IPS-18a (cell line): ENCODE measurements at regions not wholly inside any gene's neighbourhood (a gene's known extent, or its start where the extent isn't known, plus 50 kb on each side); places are given as distances from the start of the nearest gene placed in this dataset.

Experiments used
- H3K27ac ChIP-seq: one replicate; pipeline ENCODE4 v1.5.1; 2013; ENCODE audit warnings: low read length
- H3K27me3 ChIP-seq: one replicate; pipeline ENCODE4 v1.6.1; 2013; ENCODE audit warnings: mild to moderate bottlenecking, low read length; ENCODE audit not compliant: control insufficient read depth, insufficient read depth
- H3K36me3 ChIP-seq: one replicate; pipeline ENCODE4 v1.6.1; 2013; ENCODE audit warnings: low read depth, low read length; ENCODE audit not compliant: control insufficient read depth
- H3K4me1 ChIP-seq: one replicate; pipeline ENCODE4 v1.6.1; 2013; ENCODE audit warnings: low read depth, low read length; ENCODE audit not compliant: control insufficient read depth
- H3K4me3 ChIP-seq: one replicate; pipeline ENCODE4 v1.5.1; 2013; ENCODE audit warnings: low read length
- H3K9ac ChIP-seq: one replicate; pipeline ENCODE4 v1.6.1; 2013; ENCODE audit warnings: mild to moderate bottlenecking, low read length, moderate library complexity
- H3K9me3 ChIP-seq: one replicate; pipeline ENCODE4 v1.6.1; 2013; ENCODE audit warnings: low read depth, low read length; ENCODE audit not compliant: control insufficient read depth

DNA sequence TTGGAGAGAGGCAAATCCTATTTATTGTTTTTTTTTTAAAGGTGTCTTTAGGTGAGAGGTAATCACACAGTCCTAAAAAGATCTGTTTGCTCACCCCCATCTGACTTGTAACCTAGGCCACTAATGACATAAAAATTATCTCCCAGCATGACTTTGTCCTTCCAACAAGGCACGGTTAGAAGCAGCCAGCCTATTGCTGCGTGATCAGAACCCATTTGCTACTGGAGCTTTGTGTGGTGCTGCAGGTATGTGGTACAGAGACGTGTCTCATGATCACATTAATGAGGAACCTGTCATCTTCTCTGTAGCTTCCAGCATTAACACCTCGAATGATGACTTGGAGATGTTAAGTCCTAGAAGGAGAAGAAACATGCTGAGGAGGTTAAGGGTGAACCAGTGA is 555.8 kb upstream of the TLE4 start:
- H3K27ac ChIP-seq: no peak overlapping the region
- no peaks in the 10 kb centered on the region for H3K27me3 ChIP-seq
- H3K4me1 ChIP-seq: peaks cover 6% of the 10 kb centered on the region
- no peak overlapping the region for H3K9ac ChIP-seq
- H3K36me3 ChIP-seq: no peaks in the 10 kb centered on the region
- H3K9me3 ChIP-seq: no peaks in the 10 kb centered on the region
- no peak overlapping the region for H3K4me3 ChIP-seq

DNA sequence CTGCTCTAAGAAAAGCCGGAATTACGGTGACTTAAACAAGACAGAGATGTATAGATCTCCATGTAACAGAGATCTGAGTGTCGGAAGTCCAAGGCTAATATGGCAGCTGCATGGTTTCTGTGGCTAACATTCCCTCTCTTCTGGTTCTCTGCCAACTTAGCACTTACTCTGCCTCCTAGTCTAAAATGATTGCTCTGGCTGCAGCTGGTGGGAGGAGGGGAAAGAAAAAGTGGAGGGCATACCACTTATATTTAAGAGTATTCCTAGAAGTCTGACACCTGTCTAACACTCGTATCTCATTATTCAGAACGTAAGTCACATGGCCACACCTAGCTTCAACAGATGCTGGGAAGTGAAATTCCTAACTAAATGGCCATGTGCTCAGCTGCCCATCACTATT is 551.5 kb upstream of the TLE4 start:
- no peak overlapping the region for H3K9ac ChIP-seq
- H3K27ac ChIP-seq: no peak overlapping the region
- no peaks in the 10 kb centered on the region for H3K9me3 ChIP-seq

DNA sequence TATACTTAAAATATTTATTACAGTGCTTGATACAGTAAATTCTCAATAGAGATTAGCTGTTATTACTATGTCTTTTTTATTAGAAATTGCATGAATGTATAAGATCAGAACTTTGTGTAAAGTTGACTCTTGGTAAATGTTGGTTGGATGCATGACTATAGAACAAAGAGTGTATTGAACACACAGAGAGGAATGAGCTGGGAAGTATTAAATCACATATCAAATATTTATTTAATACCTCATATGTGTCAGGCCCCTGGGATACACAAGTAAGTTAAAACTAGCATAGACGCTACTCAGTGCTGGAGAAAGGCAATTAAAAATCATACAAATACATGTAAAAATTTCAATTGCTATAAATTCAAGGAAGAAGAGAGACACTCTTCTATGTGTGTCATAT is 550.7 kb upstream of the TLE4 start:
- no peaks in the 10 kb centered on the region for H3K27me3 ChIP-seq
- H3K9ac ChIP-seq: no peak overlapping the region
- H3K36me3 ChIP-seq: no peaks in the 10 kb centered on the region
- H3K9me3 ChIP-seq: no peaks in the 10 kb centered on the region
- no peak overlapping the region for H3K4me3 ChIP-seq
- peaks cover 5% of the 10 kb centered on the region for H3K4me1 ChIP-seq
- H3K27ac ChIP-seq: no peak overlapping the region

More for the DNA sequence above, 551.5 kb upstream of the TLE4 start:
- H3K36me3 ChIP-seq: no peaks in the 10 kb centered on the region
- no peak overlapping the region for H3K4me3 ChIP-seq
- H3K4me1 ChIP-seq: peaks cover 5% of the 10 kb centered on the region
- H3K27me3 ChIP-seq: no peaks in the 10 kb centered on the region

DNA sequence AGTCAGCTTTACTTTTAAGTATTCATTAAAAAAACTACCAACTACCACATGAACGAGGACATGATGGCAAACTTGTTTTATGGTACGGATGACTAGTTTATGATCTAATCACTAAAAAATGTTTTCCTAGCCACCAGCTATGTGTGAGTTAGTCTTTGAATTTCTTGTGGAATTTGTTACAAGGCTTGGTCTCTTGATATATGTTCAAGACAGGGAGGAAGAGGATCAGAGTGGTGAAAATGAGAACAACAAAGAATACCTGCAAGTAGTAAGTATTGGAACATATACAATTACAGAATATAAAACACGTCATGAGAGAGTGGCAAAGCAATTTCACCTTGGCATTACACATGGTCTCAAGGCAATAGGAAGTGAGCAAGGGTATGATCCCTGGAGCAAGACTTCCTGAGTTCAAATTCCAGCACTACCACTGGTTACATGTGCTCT is 548.6 kb upstream of the TLE4 start:
- H3K9ac ChIP-seq: no peak overlapping the region
- peaks cover 5% of the 10 kb centered on the region for H3K4me1 ChIP-seq

DNA sequence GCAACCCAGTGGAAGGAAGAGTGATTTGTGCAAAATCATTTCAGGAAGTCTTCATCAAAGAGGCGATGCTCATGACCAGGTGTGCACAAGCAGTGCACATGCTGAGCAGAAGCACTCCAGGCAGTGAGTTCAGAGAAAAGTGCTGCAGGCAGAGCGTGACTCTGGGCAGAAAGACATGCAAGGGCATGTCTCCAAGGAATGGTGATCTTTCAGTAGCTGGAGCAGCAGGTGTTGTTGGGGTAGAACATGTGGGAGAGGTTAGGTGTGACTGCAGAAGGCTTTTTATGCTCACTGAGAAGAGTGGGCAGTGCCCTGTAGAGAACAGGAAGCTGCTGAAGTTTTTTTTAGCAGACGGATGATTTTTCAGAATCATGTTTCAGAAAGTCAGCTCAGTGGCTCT is 545.4 kb upstream of the TLE4 start:
- H3K27ac ChIP-seq: no peak overlapping the region
- peaks cover 5% of the 10 kb centered on the region for H3K4me1 ChIP-seq
- H3K9me3 ChIP-seq: no peaks in the 10 kb centered on the region
- no peak overlapping the region for H3K4me3 ChIP-seq
- no peak overlapping the region for H3K9ac ChIP-seq
- H3K36me3 ChIP-seq: no peaks in the 10 kb centered on the region
- no peaks in the 10 kb centered on the region for H3K27me3 ChIP-seq

More for the DNA sequence above, 548.6 kb upstream of the TLE4 start:
- no peak overlapping the region for H3K27ac ChIP-seq
- no peak overlapping the region for H3K4me3 ChIP-seq
- H3K27me3 ChIP-seq: no peaks in the 10 kb centered on the region
- no peaks in the 10 kb centered on the region for H3K9me3 ChIP-seq
- no peaks in the 10 kb centered on the region for H3K36me3 ChIP-seq

DNA sequence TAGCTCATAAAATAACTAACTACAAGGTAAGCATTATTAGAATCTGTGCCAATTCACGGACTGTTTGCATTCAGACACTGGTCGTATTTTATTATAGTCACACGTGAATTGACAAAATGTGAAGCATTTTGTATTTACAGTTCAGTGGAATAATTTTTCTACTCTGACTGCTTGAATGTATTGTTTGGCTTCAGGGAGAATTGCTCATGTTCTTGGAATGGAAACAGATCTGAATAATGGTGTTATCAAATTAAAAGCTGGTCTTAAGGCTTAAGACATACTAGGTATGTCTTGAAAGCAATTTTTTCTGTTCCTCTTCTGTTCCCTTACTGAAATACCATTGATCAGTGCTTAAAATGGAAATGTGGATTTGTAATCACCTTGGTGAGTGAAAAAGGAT is 543.7 kb upstream of the TLE4 start:
- H3K36me3 ChIP-seq: no peaks in the 10 kb centered on the region
- H3K9me3 ChIP-seq: no peaks in the 10 kb centered on the region
- no peak overlapping the region for H3K27ac ChIP-seq
- H3K4me3 ChIP-seq: no peak overlapping the region
- H3K4me1 ChIP-seq: peaks cover 5% of the 10 kb centered on the region
- H3K27me3 ChIP-seq: no peaks in the 10 kb centered on the region
- no peak overlapping the region for H3K9ac ChIP-seq

DNA sequence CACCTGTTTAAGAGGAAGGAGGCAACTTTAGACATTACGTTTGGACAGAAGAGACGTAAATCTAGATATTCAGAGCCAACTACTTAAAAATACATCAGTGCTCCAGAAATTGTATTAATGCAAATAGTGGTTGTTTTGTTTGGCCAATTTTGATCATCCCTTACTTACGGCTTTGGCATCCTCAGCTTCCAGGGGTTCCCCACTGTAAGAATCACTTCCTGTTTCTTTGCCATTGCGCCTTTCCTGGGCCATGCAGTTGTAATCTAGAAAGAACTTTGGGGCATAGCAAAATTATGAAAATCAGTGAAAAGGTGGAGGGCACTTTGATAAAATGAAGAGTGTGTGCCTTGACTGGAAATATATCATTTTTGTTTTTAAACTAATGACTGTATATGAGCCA is 537.2 kb upstream of the TLE4 start:
- no peaks in the 10 kb centered on the region for H3K36me3 ChIP-seq
- no peak overlapping the region for H3K27ac ChIP-seq
- no peaks in the 10 kb centered on the region for H3K4me1 ChIP-seq
- no peaks in the 10 kb centered on the region for H3K9me3 ChIP-seq
- no peaks in the 10 kb centered on the region for H3K27me3 ChIP-seq
- H3K4me3 ChIP-seq: no peak overlapping the region
- no peak overlapping the region for H3K9ac ChIP-seq

DNA sequence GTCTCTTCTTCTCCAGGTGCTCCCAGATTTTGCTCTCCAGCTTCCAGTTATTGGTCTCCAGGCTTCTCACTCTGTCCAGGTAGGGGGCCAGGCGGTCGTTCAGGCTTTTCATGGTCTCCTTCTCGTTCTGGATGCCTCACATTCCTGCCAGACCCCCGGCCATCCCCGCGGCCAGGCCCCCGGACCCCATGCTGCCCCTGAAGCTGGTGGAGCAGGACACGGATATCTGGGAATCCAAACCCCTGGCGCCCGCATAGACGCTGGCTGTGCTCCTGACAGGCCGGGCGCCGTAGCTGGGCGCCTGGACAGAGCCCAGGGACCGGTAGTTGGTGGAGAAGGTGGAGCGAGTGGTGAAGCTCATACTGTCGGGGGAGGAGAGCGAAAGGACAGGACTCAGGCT is 534.4 kb upstream of the TLE4 start:
- H3K9ac ChIP-seq: no peak overlapping the region
- no peaks in the 10 kb centered on the region for H3K9me3 ChIP-seq
- no peaks in the 10 kb centered on the region for H3K4me1 ChIP-seq
- no peak overlapping the region for H3K4me3 ChIP-seq
- no peak overlapping the region for H3K27ac ChIP-seq
- H3K27me3 ChIP-seq: no peaks in the 10 kb centered on the region
- no peaks in the 10 kb centered on the region for H3K36me3 ChIP-seq

DNA sequence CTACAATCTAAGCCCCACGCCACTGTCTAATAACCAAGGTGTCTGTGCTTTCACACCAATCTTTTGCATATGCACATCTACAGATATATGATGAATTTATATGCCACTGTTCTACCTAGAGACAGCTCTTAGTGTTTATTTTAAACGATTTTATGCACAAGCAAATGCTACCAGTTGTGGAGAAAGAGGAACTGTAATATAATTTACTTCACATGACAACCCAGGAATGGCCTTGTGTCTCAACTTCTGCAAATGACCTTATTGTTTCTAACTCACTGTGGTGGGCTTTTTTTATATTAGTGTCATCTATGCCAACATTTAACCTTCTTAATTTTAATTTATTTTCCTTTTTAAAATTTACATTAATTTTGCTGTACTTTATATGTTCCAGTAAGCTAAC is 531.1 kb upstream of the TLE4 start:
- Histone ChIP-seq H3K27ac (no peak overlapping the region), H3K36me3 (no peaks in the 10 kb centered on the region), H3K27me3 (no peaks in the 10 kb centered on the region), H3K9me3 (no peaks in the 10 kb centered on the region), H3K4me1 (no peaks in the 10 kb centered on the region), H3K9ac (no peak overlapping the region), H3K4me3 (no peak overlapping the region)

DNA sequence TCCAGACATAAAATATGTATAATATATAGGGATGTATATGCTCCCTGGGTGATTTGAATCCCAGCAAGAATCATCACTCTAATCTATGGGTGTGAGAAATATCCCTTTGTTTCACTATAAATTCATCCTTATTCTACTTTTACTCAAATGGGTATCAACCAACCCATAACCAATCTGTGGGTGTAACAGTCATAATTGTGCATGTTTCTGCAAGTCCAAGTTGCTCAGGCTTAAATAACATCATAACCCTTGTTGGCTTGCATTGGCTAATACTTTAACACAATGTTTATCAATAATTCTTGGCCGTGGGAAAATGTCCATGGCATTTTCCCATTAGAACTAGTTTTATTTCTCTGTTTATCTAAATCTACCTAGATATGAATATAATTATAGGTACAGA is 530.5 kb upstream of the TLE4 start:
- no peak overlapping the region for H3K27ac ChIP-seq
- no peaks in the 10 kb centered on the region for H3K27me3 ChIP-seq
- H3K4me1 ChIP-seq: no peaks in the 10 kb centered on the region
- H3K9me3 ChIP-seq: no peaks in the 10 kb centered on the region
- H3K9ac ChIP-seq: no peak overlapping the region
- no peak overlapping the region for H3K4me3 ChIP-seq
- no peaks in the 10 kb centered on the region for H3K36me3 ChIP-seq

DNA sequence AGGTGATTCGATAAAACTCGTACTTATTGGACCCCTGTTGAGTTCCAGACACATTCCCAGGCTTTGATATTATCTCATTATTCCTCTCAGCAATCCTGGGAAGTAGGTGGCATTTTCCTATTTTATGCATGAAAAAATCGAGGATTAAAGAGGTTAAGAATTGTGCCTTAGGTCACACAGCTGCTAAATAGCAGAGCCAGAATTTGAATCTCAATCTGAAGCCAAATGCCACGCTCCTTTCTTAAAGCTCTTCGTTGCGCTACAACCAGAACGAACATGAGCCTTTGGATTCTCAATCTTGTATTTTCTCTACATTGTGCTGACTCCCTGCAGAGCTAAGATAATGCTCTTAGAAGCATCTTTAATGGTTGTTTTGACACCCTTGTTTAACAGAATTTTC is 527.8 kb upstream of the TLE4 start:
- Histone ChIP-seq H3K27ac (no peak overlapping the region), H3K9me3 (no peaks in the 10 kb centered on the region), H3K36me3 (no peaks in the 10 kb centered on the region), H3K27me3 (no peaks in the 10 kb centered on the region), H3K4me1 (no peaks in the 10 kb centered on the region), H3K9ac (no peak overlapping the region), H3K4me3 (no peak overlapping the region)

DNA sequence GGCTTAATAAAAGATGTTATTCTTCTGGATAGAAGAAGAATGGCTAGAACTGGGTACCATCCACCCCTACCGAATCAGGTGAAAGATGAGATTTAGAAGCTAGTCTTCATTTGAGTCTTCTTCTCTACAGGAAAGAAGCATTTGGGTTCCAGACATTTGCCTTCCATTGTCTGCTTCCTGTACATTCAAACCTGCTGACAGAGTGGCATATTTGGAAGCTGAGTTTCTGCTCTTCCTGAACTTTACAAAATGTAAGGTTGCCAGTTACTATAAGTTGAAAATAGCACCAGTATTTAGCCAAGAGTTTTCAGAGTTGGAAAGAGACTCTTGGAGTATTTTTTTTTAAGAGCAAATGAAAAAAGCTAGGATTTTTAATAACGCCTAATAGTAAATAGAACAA is 525.4 kb upstream of the TLE4 start:
- H3K9ac ChIP-seq: no peak overlapping the region
- H3K27me3 ChIP-seq: no peaks in the 10 kb centered on the region
- no peaks in the 10 kb centered on the region for H3K9me3 ChIP-seq
- H3K4me3 ChIP-seq: no peak overlapping the region
- no peaks in the 10 kb centered on the region for H3K4me1 ChIP-seq
- no peaks in the 10 kb centered on the region for H3K36me3 ChIP-seq
- H3K27ac ChIP-seq: no peak overlapping the region
